ENCODE measurements at regions not wholly inside any gene's neighbourhood (a gene's known extent, or its start where the extent isn't known, plus 50 kb on each side); places are given as distances from the start of the nearest gene placed in this dataset.

DNA sequence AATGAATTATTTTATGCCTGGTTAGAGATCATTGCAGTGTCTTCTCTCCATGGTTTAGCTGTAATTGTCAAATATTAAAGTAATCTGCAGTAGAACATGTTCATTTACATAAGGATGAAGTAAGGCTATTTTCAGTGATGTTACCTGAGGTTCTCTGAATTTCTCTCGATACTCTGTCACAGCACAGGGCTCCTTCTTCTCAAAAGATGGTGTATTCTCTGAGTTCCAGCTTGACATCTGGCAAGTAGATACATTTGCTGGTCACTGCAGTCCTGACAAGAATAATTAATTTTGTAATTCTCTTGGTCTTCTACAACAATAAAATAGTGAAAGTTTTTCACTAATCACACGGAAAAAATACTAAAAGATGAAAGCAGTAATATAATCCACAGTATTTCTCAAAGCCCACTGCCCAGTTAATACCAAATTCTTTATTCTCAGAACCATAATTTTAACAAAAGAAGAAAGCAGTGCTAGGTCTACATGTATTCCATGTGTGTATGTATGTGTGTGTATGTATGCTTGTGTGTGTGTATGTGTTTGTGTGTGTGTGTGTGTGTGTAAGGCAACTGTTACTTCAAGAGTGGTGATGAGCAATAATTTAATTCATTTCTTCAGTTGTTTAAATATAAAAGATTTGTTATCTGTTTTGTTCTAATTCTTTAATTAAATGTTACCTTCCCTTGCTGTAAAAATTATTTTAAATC, 1165.5 kb upstream of the SLC39A10 start:
- ATAC-seq (no peak), FAIRE-seq (no peak), DNase-seq (ENCODE audit: low read depth in 1 of 2, low spot score in 1 of 2) (no peak)
- ChIA-PET POLR2A (no interaction called here), CTCF (no interaction called here)
- Histone ChIP-seq H3K27ac (no peak overlapping the region), H3K4me2 (no peak overlapping the region), H3K4me1 (no peaks in the 10 kb centered on the region), H3K4me3 (no peak overlapping the region), H3K9me3 (no peaks in the 10 kb centered on the region)
- TF ChIP-seq RAD21 (conservative IDR thresholded peaks at IDR 0.05 in 1 of 2, IDR thresholded peaks at IDR 0.05 in 1 of 2) (no peak), ESRRA (IDR thresholded peaks at IDR 0.05; ENCODE audit: borderline replicate concordance, low read length) (no peak), HOXA7 (CRISPR knock-in tag; IDR thresholded peaks at IDR 0.05) (no peak), NR3C1 (IDR thresholded peaks at IDR 0.05) (no peak), CBX8 (IDR thresholded peaks at IDR 0.05) (no peak), MAFK (IDR thresholded peaks at IDR 0.05; ENCODE audit: partially characterized antibody) (no peak), CBX2 (IDR thresholded peaks at IDR 0.05; ENCODE audit: borderline replicate concordance, low read depth) (no peak), EHMT2 (IDR thresholded peaks at IDR 0.05; ENCODE audit: low read depth) (no peak), TFCP2L1 (CRISPR knock-in tag; IDR thresholded peaks at IDR 0.05) (no peak), ZFP36 (IDR thresholded peaks at IDR 0.05; ENCODE audit: borderline replicate concordance, partially characterized antibody) (no peak), HOXB5 (CRISPR knock-in tag; IDR thresholded peaks at IDR 0.05) (no peak), CHD4 (IDR thresholded peaks at IDR 0.05; ENCODE audit: borderline replicate concordance) (no peak), KDM5A (IDR thresholded peaks at IDR 0.05) (no peak), NPAS2 (CRISPR knock-in tag; IDR thresholded peaks at IDR 0.05; ENCODE audit: borderline replicate concordance) (no peak), FOXS1 (CRISPR knock-in tag; IDR thresholded peaks at IDR 0.05) (no peak), MYC (IDR thresholded peaks at IDR 0.05; ENCODE audit: borderline replicate concordance, low read length) (no peak)
- TF ChIP-seq, protein P1, sequence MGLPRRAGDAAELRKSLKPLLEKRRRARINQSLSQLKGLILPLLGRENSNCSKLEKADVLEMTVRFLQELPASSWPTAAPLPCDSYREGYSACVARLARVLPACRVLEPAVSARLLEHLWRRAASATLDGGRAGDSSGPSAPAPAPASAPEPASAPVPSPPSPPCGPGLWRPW (IDR thresholded peaks at IDR 0.05), result no peak
- 20% methylated on average over 2 of the region's 2 CpGs for WGBS (ENCODE audit: missing lambda C conversion rate)

DNA sequence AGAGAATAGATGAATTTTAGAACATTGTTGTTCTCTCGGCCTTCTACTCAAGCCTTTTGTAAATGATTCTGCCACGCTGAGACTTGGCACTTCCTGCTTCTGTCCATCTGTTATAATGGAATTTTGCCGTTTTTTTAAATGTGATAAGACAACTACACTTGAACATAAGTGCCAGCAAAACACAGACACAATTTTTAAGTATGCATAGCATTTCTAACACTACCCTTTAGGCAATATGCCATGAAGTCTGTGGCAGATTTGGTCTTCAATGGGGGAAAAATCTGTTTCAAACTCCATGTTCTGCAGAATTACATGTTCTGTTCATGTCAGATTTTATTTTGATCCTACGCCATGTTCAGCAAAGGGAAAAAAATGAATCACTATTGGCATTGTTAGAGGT, 1170.7 kb upstream of the SLC39A10 start:
- CTCF ChIA-PET, result no interaction called here
- H3K4me3 ChIP-seq, result no peak overlapping the region
- POLR2A ChIA-PET, result no interaction called here
- no peak for TF ChIP-seq HEYL (CRISPR knock-in tag; IDR thresholded peaks at IDR 0.05)
- TF ChIP-seq, protein P2, sequence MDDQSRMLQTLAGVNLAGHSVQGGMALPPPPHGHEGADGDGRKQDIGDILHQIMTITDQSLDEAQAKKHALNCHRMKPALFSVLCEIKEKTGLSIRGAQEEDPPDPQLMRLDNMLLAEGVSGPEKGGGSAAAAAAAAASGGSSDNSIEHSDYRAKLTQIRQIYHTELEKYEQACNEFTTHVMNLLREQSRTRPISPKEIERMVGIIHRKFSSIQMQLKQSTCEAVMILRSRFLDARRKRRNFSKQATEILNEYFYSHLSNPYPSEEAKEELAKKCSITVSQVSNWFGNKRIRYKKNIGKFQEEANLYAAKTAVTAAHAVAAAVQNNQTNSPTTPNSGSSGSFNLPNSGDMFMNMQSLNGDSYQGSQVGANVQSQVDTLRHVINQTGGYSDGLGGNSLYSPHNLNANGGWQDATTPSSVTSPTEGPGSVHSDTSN (IDR thresholded peaks at IDR 0.05), result no peak
- TF ChIP-seq JUN (IDR thresholded peaks at IDR 0.05), result no peak
- TF ChIP-seq NPAS2 (CRISPR knock-in tag; IDR thresholded peaks at IDR 0.05; ENCODE audit: borderline replicate concordance), result no peak
- TF ChIP-seq CBX2 (IDR thresholded peaks at IDR 0.05; ENCODE audit: borderline replicate concordance, low read depth), result no peak
- no peak for TF ChIP-seq HDAC2 (IDR thresholded peaks at IDR 0.05)
- TF ChIP-seq, protein P3, sequence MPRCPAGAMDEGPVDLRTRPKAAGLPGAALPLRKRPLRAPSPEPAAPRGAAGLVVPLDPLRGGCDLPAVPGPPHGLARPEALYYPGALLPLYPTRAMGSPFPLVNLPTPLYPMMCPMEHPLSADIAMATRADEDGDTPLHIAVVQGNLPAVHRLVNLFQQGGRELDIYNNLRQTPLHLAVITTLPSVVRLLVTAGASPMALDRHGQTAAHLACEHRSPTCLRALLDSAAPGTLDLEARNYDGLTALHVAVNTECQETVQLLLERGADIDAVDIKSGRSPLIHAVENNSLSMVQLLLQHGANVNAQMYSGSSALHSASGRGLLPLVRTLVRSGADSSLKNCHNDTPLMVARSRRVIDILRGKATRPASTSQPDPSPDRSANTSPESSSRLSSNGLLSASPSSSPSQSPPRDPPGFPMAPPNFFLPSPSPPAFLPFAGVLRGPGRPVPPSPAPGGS (IDR thresholded peaks at IDR 0.05), result no peak
- TF ChIP-seq RARB (CRISPR knock-in tag; IDR thresholded peaks at IDR 0.05), result no peak
- TF ChIP-seq NR3C1 (IDR thresholded peaks at IDR 0.05), result no peak
- TF ChIP-seq RCOR1 (IDR thresholded peaks at IDR 0.05; ENCODE audit: low read depth, low read length), result no peak
- TF ChIP-seq MAFK (IDR thresholded peaks at IDR 0.05; ENCODE audit: partially characterized antibody), result no peak
- no peak for TF ChIP-seq ZSCAN20 (CRISPR knock-in tag; IDR thresholded peaks at IDR 0.05)
- no peak for TF ChIP-seq KDM5A (IDR thresholded peaks at IDR 0.05)
- no peak for TF ChIP-seq RFX5 (IDR thresholded peaks at IDR 0.05)
- TF ChIP-seq ZC3H11A (IDR thresholded peaks at IDR 0.05), result no peak
- no peak for TF ChIP-seq SMC3 (IDR thresholded peaks at IDR 0.05)
- no peak for TF ChIP-seq PHF8 (IDR thresholded peaks at IDR 0.05; ENCODE audit: borderline replicate concordance, low read depth)
- no peak for TF ChIP-seq EHF (CRISPR knock-in tag; IDR thresholded peaks at IDR 0.05)
- TF ChIP-seq NFE2L2 (conservative IDR thresholded peaks at IDR 0.05; ENCODE audit: low read length), result no peak
- TF ChIP-seq, protein P4, sequence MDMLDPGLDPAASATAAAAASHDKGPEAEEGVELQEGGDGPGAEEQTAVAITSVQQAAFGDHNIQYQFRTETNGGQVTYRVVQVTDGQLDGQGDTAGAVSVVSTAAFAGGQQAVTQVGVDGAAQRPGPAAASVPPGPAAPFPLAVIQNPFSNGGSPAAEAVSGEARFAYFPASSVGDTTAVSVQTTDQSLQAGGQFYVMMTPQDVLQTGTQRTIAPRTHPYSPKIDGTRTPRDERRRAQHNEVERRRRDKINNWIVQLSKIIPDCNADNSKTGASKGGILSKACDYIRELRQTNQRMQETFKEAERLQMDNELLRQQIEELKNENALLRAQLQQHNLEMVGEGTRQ (IDR thresholded peaks at IDR 0.05), result no peak
- FAIRE-seq (no peak), DNase-seq (ENCODE audit: low read depth in 1 of 2, low spot score in 1 of 2) (no peak), ATAC-seq (no peak)
- H3K9me3 ChIP-seq, result no peaks in the 10 kb centered on the region
- WGBS (ENCODE audit: missing lambda C conversion rate), result 58% methylated on average over 4 of the region's 4 CpGs
- H3K4me2 ChIP-seq, result no peak overlapping the region
- no peaks in the 10 kb centered on the region for H3K4me1 ChIP-seq
- H3K27ac ChIP-seq, result no peak overlapping the region
